IMR-90 (cell line): ENCODE measurements at regions not wholly inside any gene's neighbourhood (a gene's known extent, or its start where the extent isn't known, plus 50 kb on each side); places are given as distances from the start of the nearest gene placed in this dataset.

Experiments used
- ATAC-seq: fragments of 200-7000 bp; cut with Tn5 transposase; 2 replicates; pipeline ENCODE4 v1.9.1; 2020; ENCODE audit warnings: low read depth, mild to moderate bottlenecking, moderate library complexity
- BruUV-seq: library from RNA; stranded (reverse); fragments of 400-500 nt; replicated peaks from 2 replicates; lab custom pipeline; 2021; lab: Mats Ljungman, UMichigan
- CTCF ChIA-PET: fragments of 300-600 bp; formaldehyde crosslinking; extraction: SDS; loops from one replicate; lab custom pipeline; 2021; ENCODE audit warnings: antibody characterized with exemption; lab: Yijun Ruan, JAX
- POLR2A ChIA-PET: fragments of 300-600 bp; sonication (Branson Sonifier 250); formaldehyde crosslinking; loops from one replicate; lab custom pipeline; 2022; ENCODE audit warnings: antibody characterized with exemption; ENCODE audit not compliant: unreplicated experiment; lab: Charles Lee
- DNase-seq: peaks from one replicate; pipeline ENCODE4 v3.0.0; 2013
- H2AFZ ChIP-seq: replicated peaks from 2 replicates; pipeline ENCODE3; 2013; ENCODE audit warnings: low read length, mild to moderate bottlenecking; ENCODE audit not compliant: poor library complexity
- H2AK5ac ChIP-seq: 2 replicates; pipeline ENCODE4 v1.6.1; 2013; ENCODE audit warnings: low read depth, low read length, inconsistent platforms
- H2AK9ac ChIP-seq: replicated peaks from 2 replicates; pipeline ENCODE3; 2013; ENCODE audit warnings: mild to moderate bottlenecking, low read depth, low read length, moderate library complexity; ENCODE audit not compliant: poor library complexity
- H2BK120ac ChIP-seq: 2 replicates; pipeline ENCODE4 v1.6.1; 2013; ENCODE audit warnings: low read depth, low read length, inconsistent platforms
- H2BK15ac ChIP-seq: 3 replicates; pipeline ENCODE4 v1.6.1; 2013; ENCODE audit warnings: low read depth, low read length, inconsistent platforms
- H2BK20ac ChIP-seq: 2 replicates; pipeline ENCODE4 v1.6.1; 2013; ENCODE audit warnings: low read depth, mild to moderate bottlenecking, inconsistent platforms, low read length, moderate library complexity
- H2BK5ac ChIP-seq: 2 replicates; pipeline ENCODE4 v1.6.1; 2013; ENCODE audit warnings: mild to moderate bottlenecking, low read depth, low read length, inconsistent platforms; ENCODE audit not compliant: poor library complexity, severe bottlenecking
- H3K14ac ChIP-seq: replicated peaks from 2 replicates; pipeline ENCODE4 v1.6.1; 2013; ENCODE audit warnings: low read depth, low read length, inconsistent platforms
- H3K18ac ChIP-seq: 2 replicates; pipeline ENCODE4 v1.6.1; 2013; ENCODE audit warnings: low read depth, low read length, control low read depth
- H3K23ac ChIP-seq: 2 replicates; pipeline ENCODE4 v1.6.1; 2013; ENCODE audit warnings: low read depth, low read length, inconsistent platforms
- H3K27ac ChIP-seq: 2 replicates; pipeline ENCODE4 v1.5.1; 2013; ENCODE audit warnings: mild to moderate bottlenecking, control low read depth, low read length; ENCODE audit not compliant: insufficient read depth
- H3K27me3 ChIP-seq: 2 replicates; pipeline ENCODE4 v1.6.1; 2013; ENCODE audit warnings: low read length; ENCODE audit not compliant: control insufficient read depth, insufficient read depth
- H3K36me3 ChIP-seq: 2 replicates; pipeline ENCODE4 v1.6.1; 2013; ENCODE audit warnings: low read length, mixed read lengths; ENCODE audit not compliant: control insufficient read depth, insufficient read depth
- H3K4ac ChIP-seq: 2 replicates; pipeline ENCODE4 v1.6.1; 2013; ENCODE audit warnings: low read depth, low read length, inconsistent platforms
- H3K4me1 ChIP-seq: 2 replicates; pipeline ENCODE4 v1.6.1; 2013; ENCODE audit warnings: low read length, mixed read lengths; ENCODE audit not compliant: control insufficient read depth, insufficient read depth
- H3K4me2 ChIP-seq: 2 replicates; pipeline ENCODE4 v1.6.1; 2013; ENCODE audit warnings: low read depth, mild to moderate bottlenecking, control low read depth, low read length, moderate library complexity
- H3K4me3 ChIP-seq: 2 replicates; pipeline ENCODE4 v1.5.1; 2013; ENCODE audit warnings: low read depth, mild to moderate bottlenecking, control low read depth, low read length, moderate library complexity; ENCODE audit not compliant: insufficient read depth
- H3K56ac ChIP-seq: 2 replicates; pipeline ENCODE4 v1.6.1; 2013; ENCODE audit warnings: low read length, inconsistent platforms; ENCODE audit not compliant: insufficient read depth; ENCODE audit errors: extremely low read depth
- H3K79me1 ChIP-seq, 2 experiments: 2 replicates each; pipeline ENCODE4 v1.6.1; 2013; ENCODE audit warnings: low read length in 2 of 2, inconsistent platforms in 1 of 2, low read depth in 1 of 2
- H3K9ac ChIP-seq: 2 replicates; pipeline ENCODE4 v1.6.1; 2013; ENCODE audit warnings: low read depth, low read length, control low read depth
- H3K9me1 ChIP-seq: 2 replicates; pipeline ENCODE4 v1.6.1; 2013; ENCODE audit warnings: low read length, inconsistent platforms; ENCODE audit not compliant: insufficient read depth
- H3K9me3 ChIP-seq: 2 replicates; pipeline ENCODE4 v1.6.1; 2013; ENCODE audit warnings: low read length; ENCODE audit not compliant: control insufficient read depth, insufficient read depth
- H4K20me1 ChIP-seq: 2 replicates; pipeline ENCODE4 v1.6.1; 2013; ENCODE audit warnings: low read length, inconsistent platforms; ENCODE audit not compliant: insufficient read depth
- H4K5ac ChIP-seq: 2 replicates; pipeline ENCODE4 v1.6.1; 2013; ENCODE audit warnings: mild to moderate bottlenecking, low read depth, low read length, control low read depth
- H4K8ac ChIP-seq, 2 experiments: 2 replicates each; pipeline ENCODE4 v1.6.1; 2013; ENCODE audit warnings: low read depth in 2 of 2, low read length in 2 of 2, control low read depth in 1 of 2, inconsistent platforms in 1 of 2
- H4K91ac ChIP-seq: 2 replicates; pipeline ENCODE4 v1.6.1; 2013; ENCODE audit warnings: low read depth, low read length, inconsistent platforms; ENCODE audit not compliant: insufficient read depth
- BHLHE40 ChIP-seq: fragments of 150-350 bp; IDR thresholded peaks from 2 replicates; pipeline ENCODE4 v1.6.1; 2016; ENCODE audit warnings: mild to moderate bottlenecking, low read depth, low read length
- CEBPB ChIP-seq: IDR thresholded peaks from 2 replicates; pipeline ENCODE4 v1.6.1; 2012; ENCODE audit warnings: low read depth, low read length, improper control_type of control experiment
- CHD1 ChIP-seq: IDR thresholded peaks from 2 replicates; pipeline ENCODE4 v1.6.1; 2012; ENCODE audit warnings: low read depth, low read length, improper control_type of control experiment
- ELK1 ChIP-seq: fragments of 150-350 bp; IDR thresholded peaks from 2 replicates; pipeline ENCODE4 v1.6.1; 2016; ENCODE audit warnings: low read depth, mild to moderate bottlenecking, low read length, moderate library complexity, borderline replicate concordance
- FOS ChIP-seq: fragments of 150-350 bp; IDR thresholded peaks from 2 replicates; pipeline ENCODE4 v1.6.1; 2016; ENCODE audit warnings: low read depth, low read length
- MAFK ChIP-seq: IDR thresholded peaks from 2 replicates; pipeline ENCODE4 v1.6.1; 2012; ENCODE audit warnings: low read depth, low read length, improper control_type of control experiment
- MAZ ChIP-seq: IDR thresholded peaks from 2 replicates; pipeline ENCODE4 v1.6.1; 2012; ENCODE audit warnings: low read depth, mild to moderate bottlenecking, low read length, improper control_type of control experiment, moderate library complexity, borderline replicate concordance
- MXI1 ChIP-seq: IDR thresholded peaks from 2 replicates; pipeline ENCODE4 v1.6.1; 2012; ENCODE audit warnings: low read depth, mild to moderate bottlenecking, low read length, moderate library complexity, borderline replicate concordance
- NFE2L2 ChIP-seq: fragments of 150-350 bp; IDR thresholded peaks from 2 replicates; pipeline ENCODE4 v1.6.1; 2016; ENCODE audit warnings: low read depth, mild to moderate bottlenecking, low read length
- POLR2A ChIP-seq: IDR thresholded peaks from 2 replicates; pipeline ENCODE4 v1.6.1; 2012; ENCODE audit warnings: mild to moderate bottlenecking, low read depth, low read length
- RAD21 ChIP-seq: IDR thresholded peaks from 2 replicates; pipeline ENCODE4 v1.6.1; 2012; ENCODE audit warnings: low read length, improper control_type of control experiment
- RCOR1 ChIP-seq: IDR thresholded peaks from 2 replicates; pipeline ENCODE4 v1.6.1; 2012; ENCODE audit warnings: mild to moderate bottlenecking, low read length, improper control_type of control experiment; ENCODE audit not compliant: insufficient replicate concordance
- RFX5 ChIP-seq: IDR thresholded peaks from 2 replicates; pipeline ENCODE4 v1.8.0; 2012; ENCODE audit warnings: low read depth, mild to moderate bottlenecking, low read length, moderate library complexity
- SMC3 ChIP-seq: fragments of 150-350 bp; IDR thresholded peaks from 2 replicates; pipeline ENCODE4 v1.6.1; 2016; ENCODE audit warnings: low read depth, mild to moderate bottlenecking, antibody characterized with exemption, low read length, moderate library complexity
- WGBS, 2 experiments: methylation state at CpG; one replicate each; pipeline versions ENCODE4 v1.1.5 to v1.1.7; 2013; ENCODE audit warnings: missing lambda C conversion rate in 2 of 2; ENCODE audit not compliant: insufficient read length in 1 of 2; ENCODE audit errors: extremely low coverage in 2 of 2; 5-methylcytosine and 5-hydroxymethylcytosine counted together
- dilution Hi-C: fragments of 300-500 bp; cut with HindIII; formaldehyde crosslinking; loops from one replicate; pipeline ENCODE4 v1.14.3; 2018; ENCODE audit warnings: low sequenced_read_pairs; ENCODE audit not compliant: unreplicated experiment
- in situ Hi-C: fragments of 300-500 bp; cut with MboI; formaldehyde crosslinking; loops from 3 replicates; pipeline ENCODE4 v1.14.3; 2019; ENCODE audit warnings: low sequenced_read_pairs, inconsistent platforms, mixed read lengths
- intact Hi-C: fragments of 100-400 bp; cut with micrococcal nuclease; formaldehyde crosslinking; loops from 2 replicates; pipeline ENCODE4 v1.10.0; 2022
- TF ChIP-seq, protein P1 (sequence below): conservative IDR thresholded peaks from 2 replicates; pipeline ENCODE4 v1.5.1; 2012; ENCODE audit warnings: mild to moderate bottlenecking, low read depth, low read length, improper control_type of control experiment
- TF ChIP-seq, protein P2 (sequence below): fragments of 150-350 bp; IDR thresholded peaks from 2 replicates; pipeline ENCODE4 v1.6.1; 2017; ENCODE audit warnings: mild to moderate bottlenecking, antibody characterized with exemption, low read length, low read depth

DNA sequence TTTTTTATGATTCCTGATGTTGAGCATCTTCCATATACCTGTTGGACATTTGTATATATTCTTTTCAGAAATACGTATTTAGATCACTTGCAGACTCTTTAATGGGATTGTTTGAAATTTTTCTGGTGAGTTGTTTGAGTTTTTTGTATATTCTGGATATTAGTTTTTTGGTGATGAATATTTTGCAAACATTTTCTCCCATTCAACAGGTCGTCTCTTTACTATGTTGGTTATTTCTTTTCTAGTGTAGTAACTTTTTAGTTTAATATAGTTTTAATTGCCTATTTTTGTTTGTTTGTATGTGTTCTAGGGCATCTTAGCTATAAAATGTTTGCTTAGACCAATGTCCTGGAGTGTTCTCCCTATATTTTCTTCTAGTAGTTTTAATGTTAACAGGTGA, 72.7 kb downstream of the ZWINT start:
- no peak overlapping the region for H4K8ac ChIP-seq
- H3K56ac ChIP-seq: no peak overlapping the region
- H2BK120ac ChIP-seq: no peak overlapping the region
- no peak overlapping the region for H4K5ac ChIP-seq
- ChIA-PET POLR2A (no interaction called here), CTCF (interaction anchor here (0.7 kb wide), 1 partner anchor 271 kb away, joined by 3 read pairs; no protein-coding TSS in a partner anchor)
- H2AK9ac ChIP-seq: no peak overlapping the region
- no peak overlapping the region for H4K91ac ChIP-seq
- H3K27me3 ChIP-seq: no peaks in the 10 kb centered on the region
- no peak overlapping the region for H3K4me3 ChIP-seq
- no peak overlapping the region for H2AK5ac ChIP-seq
- ATAC-seq (no peak), DNase-seq (no peak)
- H3K4me2 ChIP-seq: no peak overlapping the region
- no peak overlapping the region for H3K23ac ChIP-seq
- H3K9ac ChIP-seq: no peak overlapping the region
- no TSS peak for BruUV-seq
- intact Hi-C loops (no loop called here), in situ Hi-C loops (no loop called here), dilution Hi-C loops (no loop called here)
- no peaks in the 10 kb centered on the region for H3K79me1 ChIP-seq
- H3K27ac ChIP-seq: no peak overlapping the region
- no peaks in the 10 kb centered on the region for H3K9me1 ChIP-seq
- no peak overlapping the region for H2AFZ ChIP-seq
- H3K14ac ChIP-seq: no peak overlapping the region
- H3K9me3 ChIP-seq: no peaks in the 10 kb centered on the region
- no peak overlapping the region for H2BK15ac ChIP-seq
- WGBS, 2 experiments: no CpG with 5 or more reads among the region's 2 CpGs
- H3K4me1 ChIP-seq: no peaks in the 10 kb centered on the region
- no peak overlapping the region for H2BK20ac ChIP-seq
- H3K4ac ChIP-seq: no peak overlapping the region
- H3K36me3 ChIP-seq: no peaks in the 10 kb centered on the region
- no peaks in the 10 kb centered on the region for H4K20me1 ChIP-seq
- no peak for TF ChIP-seq RFX5
- TF ChIP-seq NFE2L2: no peak
- no peak for TF ChIP-seq POLR2A
- TF ChIP-seq RCOR1: no peak
- TF ChIP-seq SMC3: no peak
- TF ChIP-seq MAZ: no peak
- TF ChIP-seq RAD21: no peak
- no peak for TF ChIP-seq MXI1
- TF ChIP-seq FOS: no peak
- TF ChIP-seq, protein P1, sequence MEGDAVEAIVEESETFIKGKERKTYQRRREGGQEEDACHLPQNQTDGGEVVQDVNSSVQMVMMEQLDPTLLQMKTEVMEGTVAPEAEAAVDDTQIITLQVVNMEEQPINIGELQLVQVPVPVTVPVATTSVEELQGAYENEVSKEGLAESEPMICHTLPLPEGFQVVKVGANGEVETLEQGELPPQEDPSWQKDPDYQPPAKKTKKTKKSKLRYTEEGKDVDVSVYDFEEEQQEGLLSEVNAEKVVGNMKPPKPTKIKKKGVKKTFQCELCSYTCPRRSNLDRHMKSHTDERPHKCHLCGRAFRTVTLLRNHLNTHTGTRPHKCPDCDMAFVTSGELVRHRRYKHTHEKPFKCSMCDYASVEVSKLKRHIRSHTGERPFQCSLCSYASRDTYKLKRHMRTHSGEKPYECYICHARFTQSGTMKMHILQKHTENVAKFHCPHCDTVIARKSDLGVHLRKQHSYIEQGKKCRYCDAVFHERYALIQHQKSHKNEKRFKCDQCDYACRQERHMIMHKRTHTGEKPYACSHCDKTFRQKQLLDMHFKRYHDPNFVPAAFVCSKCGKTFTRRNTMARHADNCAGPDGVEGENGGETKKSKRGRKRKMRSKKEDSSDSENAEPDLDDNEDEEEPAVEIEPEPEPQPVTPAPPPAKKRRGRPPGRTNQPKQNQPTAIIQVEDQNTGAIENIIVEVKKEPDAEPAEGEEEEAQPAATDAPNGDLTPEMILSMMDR: no peak
- TF ChIP-seq MAFK: no peak
- TF ChIP-seq BHLHE40: no peak
- no peak for TF ChIP-seq CHD1
- no peak for TF ChIP-seq CEBPB
- TF ChIP-seq, protein P2, sequence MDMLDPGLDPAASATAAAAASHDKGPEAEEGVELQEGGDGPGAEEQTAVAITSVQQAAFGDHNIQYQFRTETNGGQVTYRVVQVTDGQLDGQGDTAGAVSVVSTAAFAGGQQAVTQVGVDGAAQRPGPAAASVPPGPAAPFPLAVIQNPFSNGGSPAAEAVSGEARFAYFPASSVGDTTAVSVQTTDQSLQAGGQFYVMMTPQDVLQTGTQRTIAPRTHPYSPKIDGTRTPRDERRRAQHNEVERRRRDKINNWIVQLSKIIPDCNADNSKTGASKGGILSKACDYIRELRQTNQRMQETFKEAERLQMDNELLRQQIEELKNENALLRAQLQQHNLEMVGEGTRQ: no peak
- no peak for TF ChIP-seq ELK1
- no peak overlapping the region for H2BK5ac ChIP-seq
- H3K18ac ChIP-seq: no peak overlapping the region
